BE2C (cell line): ENCODE measurements at regions not wholly inside any gene's neighbourhood (a gene's known extent, or its start where the extent isn't known, plus 50 kb on each side); places are given as distances from the start of the nearest gene placed in this dataset.

Source experiments
- DNase-seq: peaks from one replicate; pipeline ENCODE4 v3.0.0-alpha.2; 2020
- H3K27me3 ChIP-seq: fragments of 250-450 bp; sonication (Bioruptor Pico); 2 replicates; pipeline ENCODE4 v1.5.1; 2020; ENCODE audit warnings: mild to moderate bottlenecking
- H3K36me3 ChIP-seq: fragments of 250-450 bp; sonication (Bioruptor Pico); 2 replicates; pipeline ENCODE4 v1.5.1; 2020; ENCODE audit warnings: mild to moderate bottlenecking
- H3K4me1 ChIP-seq: fragments of 250-450 bp; sonication (Bioruptor Pico); 2 replicates; pipeline ENCODE4 v1.5.1; 2020
- H3K4me3 ChIP-seq: 2 replicates; pipeline ENCODE4 v1.5.1; 2011; ENCODE audit warnings: low read depth, low read length
- H3K9me3 ChIP-seq: fragments of 250-450 bp; sonication (Bioruptor Pico); 2 replicates; pipeline ENCODE4 v1.5.1; 2020
- CTCF ChIP-seq: IDR thresholded peaks from 2 replicates; pipeline ENCODE4 v1.5.1; 2012; ENCODE audit warnings: mild to moderate bottlenecking, low read depth, low read length

- no peak for DNase-seq
- Histone ChIP-seq H3K9me3 (no peaks in the 10 kb centered on the region), H3K27me3 (no peaks in the 10 kb centered on the region), H3K4me3 (no peak overlapping the region), H3K36me3 (no peaks in the 10 kb centered on the region), H3K4me1 (no peaks in the 10 kb centered on the region)
- TF ChIP-seq CTCF: no peak
These were observed 120.7 kb upstream of the TMEM45B start for GRCh38 chr11:129694966-129695365.

GRCh38 chr11:129695571-129696308 lies 119.9 kb upstream of the TMEM45B start:
- peak; percentile 65 for DNase-seq
- Histone ChIP-seq H3K27me3 (no peaks in the 10 kb centered on the region), H3K36me3 (no peaks in the 10 kb centered on the region), H3K4me1 (no peaks in the 10 kb centered on the region), H3K9me3 (no peaks in the 10 kb centered on the region), H3K4me3 (peak overlapping the region; percentile 20; the same call in 1 of the 2 replicates)
- TF ChIP-seq CTCF: peak; percentile 61

- no peaks in the 10 kb centered on the region for H3K27me3 ChIP-seq
- TF ChIP-seq CTCF: no peak
- no peaks in the 10 kb centered on the region for H3K36me3 ChIP-seq
- H3K9me3 ChIP-seq: no peaks in the 10 kb centered on the region
- no peak overlapping the region for H3K4me3 ChIP-seq
- DNase-seq: no peak
- H3K4me1 ChIP-seq: no peaks in the 10 kb centered on the region
These were observed 119.2 kb upstream of the TMEM45B start for GRCh38 chr11:129696309-129696989.

DNA sequence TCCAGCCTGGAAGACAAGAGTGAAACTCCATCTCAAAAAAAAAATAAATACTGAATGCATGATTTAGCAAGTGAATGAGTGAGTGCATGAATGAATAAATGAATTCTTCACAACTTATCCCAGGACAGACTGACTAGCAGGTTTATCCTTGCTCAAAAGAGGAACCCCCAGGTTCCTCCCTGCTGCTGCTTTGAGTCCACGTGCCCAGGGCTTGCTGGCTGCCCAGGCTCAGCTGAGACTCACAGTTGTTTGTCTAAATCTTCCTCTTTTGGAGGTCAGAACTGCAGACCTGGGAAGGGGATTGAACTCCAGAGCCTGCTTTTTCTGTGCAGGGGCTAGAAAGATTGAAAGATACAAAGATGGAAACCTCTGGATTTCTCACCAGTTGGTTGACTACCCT lies 117.4 kb upstream of the TMEM45B start:
- Histone ChIP-seq H3K4me1 (no peaks in the 10 kb centered on the region), H3K36me3 (no peaks in the 10 kb centered on the region), H3K9me3 (no peaks in the 10 kb centered on the region), H3K27me3 (no peaks in the 10 kb centered on the region), H3K4me3 (no peak overlapping the region)
- no peak for TF ChIP-seq CTCF
- DNase-seq: no peak

- Histone ChIP-seq H3K27me3 (no peaks in the 10 kb centered on the region), H3K9me3 (no peaks in the 10 kb centered on the region), H3K36me3 (no peaks in the 10 kb centered on the region), H3K4me1 (no peaks in the 10 kb centered on the region), H3K4me3 (no peak overlapping the region)
- DNase-seq: no peak
- TF ChIP-seq CTCF: no peak
These were observed 115.8 kb upstream of the TMEM45B start for GRCh38 chr11:129699711-129700304.

DNA sequence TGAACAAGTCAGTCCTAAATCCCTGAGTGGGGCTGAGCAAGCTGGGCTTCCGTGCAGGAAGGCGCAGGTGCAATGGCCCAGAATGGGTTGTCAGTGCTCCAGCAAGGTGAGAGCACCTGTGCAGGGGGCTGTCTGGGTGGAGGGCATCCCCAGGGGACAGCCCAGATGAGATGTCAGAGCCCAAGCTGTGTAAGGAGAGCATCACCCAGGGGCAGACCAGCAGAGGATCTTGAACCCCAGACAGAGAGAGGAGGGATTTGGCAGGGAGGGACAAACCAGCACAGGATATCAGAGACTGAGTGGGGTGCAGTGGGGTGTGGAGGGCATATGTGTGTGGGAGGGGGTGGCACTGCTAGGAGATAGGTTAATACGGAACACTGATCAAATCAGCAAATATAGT lies 114.9 kb upstream of the TMEM45B start:
- no peaks in the 10 kb centered on the region for H3K27me3 ChIP-seq

More for the DNA sequence above, 114.9 kb upstream of the TMEM45B start:
- Histone ChIP-seq H3K4me3 (no peak overlapping the region), H3K4me1 (no peaks in the 10 kb centered on the region), H3K36me3 (no peaks in the 10 kb centered on the region), H3K9me3 (no peaks in the 10 kb centered on the region)
- TF ChIP-seq CTCF: no peak
- no peak for DNase-seq
